ENCODE measurements at regions not wholly inside any gene's neighbourhood (a gene's known extent, or its start where the extent isn't known, plus 50 kb on each side); places are given as distances from the start of the nearest gene placed in this dataset.

GRCh38 chr12:19575337-19576243 is 136.3 kb downstream of the AEBP2 start:
- H3K27ac Mint-ChIP-seq, result peak overlapping the region; percentile 10; the same call in 1 of the 2 replicates
- no peak for DNase-seq (ENCODE audit: low spot score)
- CTCF ChIA-PET, result interaction anchor here (0.8 to 1.8 kb wide), 3 partner anchors 29 to 74 kb away, joined by 3 to 8 read pairs (median 6); no protein-coding TSS in a partner anchor

DNA sequence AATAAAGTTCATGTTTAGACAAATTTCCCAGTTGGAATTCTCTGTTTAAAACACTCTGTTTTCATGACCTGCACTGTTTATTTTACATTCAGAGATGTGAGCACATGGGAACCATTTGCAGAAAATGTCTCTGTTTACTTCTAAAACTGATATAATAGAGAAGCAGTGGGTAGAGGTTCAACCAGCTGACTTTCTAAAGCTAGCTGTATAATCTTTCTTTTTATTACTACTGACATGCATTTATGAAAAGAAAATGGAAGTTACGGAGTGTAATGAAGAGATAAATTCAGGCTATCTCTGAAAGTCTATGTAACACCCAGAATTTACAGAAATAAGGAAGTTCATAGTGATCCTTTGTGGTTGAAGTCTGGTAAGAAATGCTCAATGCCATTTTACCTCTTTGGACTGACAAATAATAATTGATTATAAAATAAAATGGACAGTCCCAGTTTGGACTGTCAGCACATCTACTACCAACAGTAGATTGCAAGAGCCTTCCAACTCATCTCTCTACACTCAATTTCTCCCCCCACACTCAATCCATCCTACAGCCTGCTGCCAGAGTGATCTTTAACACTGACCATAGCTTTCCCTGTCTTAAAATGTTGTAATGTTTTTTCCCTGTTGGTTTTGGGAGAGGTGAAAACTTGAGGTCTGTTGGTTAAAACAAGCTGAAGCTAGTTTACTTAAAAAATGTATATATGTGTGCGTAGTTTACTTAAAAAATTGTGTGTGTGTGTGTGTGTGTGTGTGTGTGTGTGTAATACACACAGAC is 137.4 kb downstream of the AEBP2 start:
- POLR2A ChIA-PET, result interaction anchor here (0.5 kb wide), 1 partner anchor 67 kb away, joined by 4 read pairs; no protein-coding TSS in a partner anchor
- H3K4me3 Mint-ChIP-seq, result no peak overlapping the region
- peaks cover 15% of the 10 kb centered on the region for H3K9me3 Mint-ChIP-seq
- ATAC-seq (no peak), DNase-seq (ENCODE audit: low spot score) (no peak)
- no peaks in the 10 kb centered on the region for H3K27me3 Mint-ChIP-seq (ENCODE audit: low read depth)
- H3K36me3 Mint-ChIP-seq, result peaks cover 14% of the 10 kb centered on the region
- TF ChIP-seq NR2C2 (CRISPR knock-in tag; IDR thresholded peaks at IDR 0.05), result no peak
- no peak for TF ChIP-seq USF1 (CRISPR knock-in tag; IDR thresholded peaks at IDR 0.05)
- no peak for TF ChIP-seq ATF6 (CRISPR knock-in tag; IDR thresholded peaks at IDR 0.05)
- TF ChIP-seq SP1 (CRISPR knock-in tag; conservative IDR thresholded peaks at IDR 0.05), result no peak
- no peak for TF ChIP-seq ZNF232 (CRISPR knock-in tag; IDR thresholded peaks at IDR 0.05)
- no peak for TF ChIP-seq ZNF138 (CRISPR knock-in tag; conservative IDR thresholded peaks at IDR 0.05)
- no peak overlapping the region for H3K27ac Mint-ChIP-seq
- H3K4me1 Mint-ChIP-seq, result peaks cover 48% of the 10 kb centered on the region
- CTCF ChIA-PET, result no interaction called here

More at GRCh38 chr12:19575337-19576243, 136.3 kb downstream of the AEBP2 start:
- TF ChIP-seq, protein P1, sequence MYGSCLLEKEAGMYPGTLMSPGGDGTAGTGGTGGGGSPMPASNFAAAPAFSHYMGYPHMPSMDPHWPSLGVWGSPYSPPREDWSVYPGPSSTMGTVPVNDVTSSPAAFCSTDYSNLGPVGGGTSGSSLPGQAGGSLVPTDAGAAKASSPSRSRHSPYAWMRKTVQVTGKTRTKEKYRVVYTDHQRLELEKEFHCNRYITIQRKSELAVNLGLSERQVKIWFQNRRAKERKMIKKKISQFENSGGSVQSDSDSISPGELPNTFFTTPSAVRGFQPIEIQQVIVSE (CRISPR knock-in tag; IDR thresholded peaks at IDR 0.05; ENCODE audit: borderline replicate concordance), result no peak
- no peak for TF ChIP-seq GABPB1 (CRISPR knock-in tag; IDR thresholded peaks at IDR 0.05)
- TF ChIP-seq SMAD3 (CRISPR knock-in tag; IDR thresholded peaks at IDR 0.05; ENCODE audit: borderline replicate concordance), result no peak
- Mint-ChIP-seq H3K27me3 (ENCODE audit: low read depth) (no peaks in the 10 kb centered on the region), H3K4me3 (no peak overlapping the region), H3K4me1 (peaks cover 48% of the 10 kb centered on the region), H3K36me3 (peaks cover 6% of the 10 kb centered on the region), H3K9me3 (peaks cover 6% of the 10 kb centered on the region)
- POLR2A ChIA-PET, result no interaction called here
- ATAC-seq, result no peak

- H3K4me3 Mint-ChIP-seq, result no peak overlapping the region
- peaks cover 20% of the 10 kb centered on the region for H3K9me3 Mint-ChIP-seq
- H3K27me3 Mint-ChIP-seq (ENCODE audit: low read depth), result no peaks in the 10 kb centered on the region; the same call in 1 of the 2 replicates
- DNase-seq (ENCODE audit: low spot score) (no peak), ATAC-seq (no peak)
- POLR2A ChIA-PET, result no interaction called here
- CTCF ChIA-PET, result no interaction called here
- H3K27ac Mint-ChIP-seq, result no peak overlapping the region
- peaks cover 46% of the 10 kb centered on the region for H3K4me1 Mint-ChIP-seq
- TF ChIP-seq SMAD4 (CRISPR knock-in tag; IDR thresholded peaks at IDR 0.05) (no peak), ZNF396 (CRISPR knock-in tag; IDR thresholded peaks at IDR 0.05; ENCODE audit: borderline replicate concordance) (no peak), SOX15 (CRISPR knock-in tag; IDR thresholded peaks at IDR 0.05) (no peak), KAT7 (CRISPR knock-in tag; IDR thresholded peaks at IDR 0.05; ENCODE audit: borderline replicate concordance) (no peak), CBFB (CRISPR knock-in tag; IDR thresholded peaks at IDR 0.05; ENCODE audit: low read depth) (no peak), E2F1 (CRISPR knock-in tag; IDR thresholded peaks at IDR 0.05) (no peak), SP1 (CRISPR knock-in tag; conservative IDR thresholded peaks at IDR 0.05) (no peak), FOXP4 (CRISPR knock-in tag; IDR thresholded peaks at IDR 0.05) (no peak), ZMAT4 (CRISPR knock-in tag; IDR thresholded peaks at IDR 0.05) (no peak), ZNF532 (CRISPR knock-in tag; IDR thresholded peaks at IDR 0.05; ENCODE audit: borderline replicate concordance) (no peak), ZNF416 (CRISPR knock-in tag; IDR thresholded peaks at IDR 0.05) (no peak)
- peaks cover 19% of the 10 kb centered on the region for H3K36me3 Mint-ChIP-seq
Observed at GRCh38 chr12:19577281-19577530, 137.9 kb downstream of the AEBP2 start.
